Thoracic aorta (tissue), 2 donors: ENCODE measurements at regions not wholly inside any gene's neighbourhood (a gene's known extent, or its start where the extent isn't known, plus 50 kb on each side); places are given as distances from the start of the nearest gene placed in this dataset.

Experiments used
- ATAC-seq: fragments of 150-250 bp; one replicate; pipeline ENCODE4 v1.8.0; 2017; ENCODE audit warnings: low read depth; ENCODE audit not compliant: insufficient number of reproducible peaks, low FRiP score
- DNase-seq: peaks from one replicate; pipeline ENCODE4 v3.0.0-alpha.2; 2020; ENCODE audit warnings: low spot score
- H3K27ac ChIP-seq, 2 donors: fragments of 200-600 bp; sonication (generic); 1 replicate in 1 of 2; 2 replicates in 1 of 2; pipeline ENCODE4 v1.5.1; 2016; ENCODE audit warnings: mild to moderate bottlenecking in 2 of 2, moderate library complexity in 2 of 2
- H3K27me3 ChIP-seq: fragments of 200-600 bp; sonication (generic); replicated peaks from 2 replicates; pipeline ENCODE4 v1.6.0; 2016; ENCODE audit warnings: mild to moderate bottlenecking; ENCODE audit not compliant: insufficient read depth
- H3K36me3 ChIP-seq: fragments of 200-600 bp; sonication (generic); one replicate; pipeline ENCODE4 v1.5.1; 2016
- H3K4me1 ChIP-seq, 2 donors: fragments of 200-600 bp; sonication (generic); 1 replicate in 1 of 2; 2 replicates in 1 of 2; pipeline versions ENCODE4 v1.5.1 to v1.6.0; 2016; ENCODE audit warnings: low read depth in 2 of 2, mild to moderate bottlenecking in 1 of 2; ENCODE audit not compliant: control insufficient read depth in 1 of 2
- H3K4me3 ChIP-seq: fragments of 200-600 bp; sonication (generic); 2 replicates; pipeline ENCODE4 v1.5.1; 2016; ENCODE audit warnings: mild to moderate bottlenecking
- H3K9me3 ChIP-seq: fragments of 200-600 bp; sonication (generic); 2 replicates; pipeline ENCODE4 v1.5.1; 2016
- TF ChIP-seq, protein P1 (sequence below): fragments of 200-600 bp; sonication (generic); IDR thresholded peaks from one replicate; pipeline ENCODE4 v1.5.1; 2019; ENCODE audit warnings: antibody characterized with exemption

GRCh38 chr9:118954857-118955256 is 414.4 kb downstream of the BRINP1 start:
- ATAC-seq, result no peak
- no peaks in the 10 kb centered on the region for H3K36me3 ChIP-seq
- H3K9me3 ChIP-seq, result no peaks in the 10 kb centered on the region

DNA sequence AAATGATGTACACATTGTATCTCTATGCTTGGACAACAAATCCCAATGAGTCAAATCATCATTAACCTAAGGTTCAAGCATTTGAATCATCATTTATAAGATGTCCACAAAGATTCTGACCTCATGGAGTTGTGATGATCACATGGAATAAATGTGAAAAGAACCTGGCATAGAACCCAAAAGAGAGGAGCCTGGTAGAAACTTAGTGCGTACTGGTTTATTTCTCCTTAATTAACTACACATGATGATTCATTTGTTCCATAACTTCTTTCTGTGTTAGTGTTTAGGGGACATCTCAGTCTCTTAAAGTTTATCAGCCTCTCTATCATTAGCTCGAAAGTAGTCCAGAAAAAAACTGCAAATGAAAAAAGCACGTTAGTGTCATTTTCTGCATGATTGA is 411.6 kb downstream of the BRINP1 start:
- Histone ChIP-seq H3K36me3 (no peaks in the 10 kb centered on the region), H3K27me3 (no peaks in the 10 kb centered on the region), H3K9me3 (no peaks in the 10 kb centered on the region), H3K4me3 (no peak overlapping the region), H3K27ac (no peak overlapping the region), H3K4me1 (peaks cover 3 to 5% of the 10 kb centered on the region in 2 donors)
- DNase-seq (no peak), ATAC-seq (no peak)
- TF ChIP-seq, protein P1, sequence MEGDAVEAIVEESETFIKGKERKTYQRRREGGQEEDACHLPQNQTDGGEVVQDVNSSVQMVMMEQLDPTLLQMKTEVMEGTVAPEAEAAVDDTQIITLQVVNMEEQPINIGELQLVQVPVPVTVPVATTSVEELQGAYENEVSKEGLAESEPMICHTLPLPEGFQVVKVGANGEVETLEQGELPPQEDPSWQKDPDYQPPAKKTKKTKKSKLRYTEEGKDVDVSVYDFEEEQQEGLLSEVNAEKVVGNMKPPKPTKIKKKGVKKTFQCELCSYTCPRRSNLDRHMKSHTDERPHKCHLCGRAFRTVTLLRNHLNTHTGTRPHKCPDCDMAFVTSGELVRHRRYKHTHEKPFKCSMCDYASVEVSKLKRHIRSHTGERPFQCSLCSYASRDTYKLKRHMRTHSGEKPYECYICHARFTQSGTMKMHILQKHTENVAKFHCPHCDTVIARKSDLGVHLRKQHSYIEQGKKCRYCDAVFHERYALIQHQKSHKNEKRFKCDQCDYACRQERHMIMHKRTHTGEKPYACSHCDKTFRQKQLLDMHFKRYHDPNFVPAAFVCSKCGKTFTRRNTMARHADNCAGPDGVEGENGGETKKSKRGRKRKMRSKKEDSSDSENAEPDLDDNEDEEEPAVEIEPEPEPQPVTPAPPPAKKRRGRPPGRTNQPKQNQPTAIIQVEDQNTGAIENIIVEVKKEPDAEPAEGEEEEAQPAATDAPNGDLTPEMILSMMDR, result no peak

More at GRCh38 chr9:118954857-118955256, 414.4 kb downstream of the BRINP1 start:
- TF ChIP-seq, protein P1, result no peak
- Histone ChIP-seq H3K4me1 (no peaks in the 10 kb centered on the region), H3K4me3 (no peak overlapping the region), H3K27me3 (no peaks in the 10 kb centered on the region), H3K27ac (no peak overlapping the region)
- DNase-seq, result no peak

DNA sequence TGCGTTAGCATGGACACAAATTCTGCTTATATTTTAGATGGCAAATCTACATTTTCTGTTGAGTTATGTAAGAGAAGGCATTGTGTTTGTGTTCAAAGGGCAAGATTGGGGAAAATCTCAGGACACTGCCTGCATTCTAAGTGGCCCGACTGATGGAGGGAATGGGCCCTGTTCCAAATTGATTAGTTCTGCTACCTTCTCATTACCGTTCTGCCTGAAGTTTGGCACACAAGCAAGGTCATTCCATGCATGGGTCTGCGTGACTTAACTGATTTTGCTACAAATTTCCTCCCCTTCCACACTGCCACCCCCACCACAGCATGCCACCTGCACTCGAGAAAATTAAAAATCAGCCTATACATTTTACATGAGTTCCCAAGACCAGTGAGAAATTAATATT is 409.9 kb downstream of the BRINP1 start:
- Histone ChIP-seq H3K27me3 (no peaks in the 10 kb centered on the region), H3K9me3 (no peaks in the 10 kb centered on the region), H3K4me3 (no peak overlapping the region), H3K4me1 (peaks cover 3 to 6% of the 10 kb centered on the region in 2 donors), H3K36me3 (no peaks in the 10 kb centered on the region), H3K27ac (no peak overlapping the region)
- ATAC-seq, result no peak
- TF ChIP-seq, protein P1, result no peak
- no peak for DNase-seq

DNA sequence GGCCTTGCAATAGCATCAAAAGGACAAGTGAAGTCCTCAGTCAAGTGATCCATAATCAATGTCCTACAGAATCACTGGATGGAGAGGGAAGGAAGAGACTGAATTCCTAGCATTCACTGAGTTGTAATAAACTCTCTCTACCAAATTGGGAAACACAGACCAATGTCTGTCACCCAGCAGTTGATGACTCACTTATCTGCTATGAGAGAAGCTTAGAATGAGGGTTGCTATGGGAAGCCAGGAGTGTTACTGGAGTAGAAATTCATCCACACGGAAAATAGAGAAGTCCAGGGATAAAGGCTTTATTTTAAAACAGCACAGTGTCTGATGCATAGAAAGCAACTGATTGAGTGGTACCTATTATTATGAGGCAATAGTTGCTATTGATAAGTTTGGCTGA is 407.4 kb downstream of the BRINP1 start:
- DNase-seq, result no peak
- H3K27me3 ChIP-seq, result no peaks in the 10 kb centered on the region
- no peak overlapping the region for H3K27ac ChIP-seq
- TF ChIP-seq, protein P1, result no peak
- no peaks in the 10 kb centered on the region for H3K9me3 ChIP-seq
- ATAC-seq, result peak; percentile 82
- peaks cover 3 to 6% of the 10 kb centered on the region in 2 donors for H3K4me1 ChIP-seq
- H3K4me3 ChIP-seq, result no peak overlapping the region
- no peaks in the 10 kb centered on the region for H3K36me3 ChIP-seq

GRCh38 chr9:118962426-118962825 is 406.8 kb downstream of the BRINP1 start:
- Histone ChIP-seq H3K4me1 (peaks cover 3 to 6% of the 10 kb centered on the region in 2 donors), H3K4me3 (no peak overlapping the region), H3K27me3 (no peaks in the 10 kb centered on the region), H3K27ac (no peak overlapping the region), H3K36me3 (no peaks in the 10 kb centered on the region), H3K9me3 (no peaks in the 10 kb centered on the region)
- DNase-seq (no peak), ATAC-seq (no peak)
- TF ChIP-seq, protein P1, result no peak
